GM19463 (cell line): ENCODE measurements at regions not wholly inside any gene's neighbourhood (a gene's known extent, or its start where the extent isn't known, plus 50 kb on each side); places are given as distances from the start of the nearest gene placed in this dataset.
"Not testable (repeated sequence)": the region's sequence is repeated elsewhere in the genome, so short reads cannot be mapped to it uniquely, and the experiment has no call there.

Experiments used
- ATAC-seq: cut with Tn5 transposase; IDR thresholded peaks from one replicate; pipeline ENCODE4 v1.9.1; 2021; ENCODE audit warnings: mild to moderate bottlenecking, moderate library complexity; ENCODE audit not compliant: unreplicated experiment

DNA sequence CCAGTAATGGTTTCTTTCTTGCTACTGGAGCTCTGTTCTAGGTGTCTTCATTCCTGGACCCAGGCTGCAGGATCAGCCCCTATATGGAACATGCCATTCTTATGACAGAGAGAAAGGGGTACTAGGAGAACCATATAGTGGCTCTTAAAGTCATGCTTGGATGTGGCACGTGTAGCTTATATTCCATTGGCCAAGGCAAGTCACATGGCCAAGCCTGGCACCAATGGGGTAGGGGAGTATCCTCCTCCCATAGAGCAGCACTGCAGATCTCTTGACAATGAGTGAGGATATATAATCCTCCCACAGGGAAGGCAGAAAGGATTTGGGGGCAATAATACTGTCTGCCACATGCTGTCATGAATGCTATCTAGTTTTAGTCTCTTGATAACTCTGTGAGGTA, 193.3 kb downstream of the PALM2AKAP2 start:
- no peak for ATAC-seq

DNA sequence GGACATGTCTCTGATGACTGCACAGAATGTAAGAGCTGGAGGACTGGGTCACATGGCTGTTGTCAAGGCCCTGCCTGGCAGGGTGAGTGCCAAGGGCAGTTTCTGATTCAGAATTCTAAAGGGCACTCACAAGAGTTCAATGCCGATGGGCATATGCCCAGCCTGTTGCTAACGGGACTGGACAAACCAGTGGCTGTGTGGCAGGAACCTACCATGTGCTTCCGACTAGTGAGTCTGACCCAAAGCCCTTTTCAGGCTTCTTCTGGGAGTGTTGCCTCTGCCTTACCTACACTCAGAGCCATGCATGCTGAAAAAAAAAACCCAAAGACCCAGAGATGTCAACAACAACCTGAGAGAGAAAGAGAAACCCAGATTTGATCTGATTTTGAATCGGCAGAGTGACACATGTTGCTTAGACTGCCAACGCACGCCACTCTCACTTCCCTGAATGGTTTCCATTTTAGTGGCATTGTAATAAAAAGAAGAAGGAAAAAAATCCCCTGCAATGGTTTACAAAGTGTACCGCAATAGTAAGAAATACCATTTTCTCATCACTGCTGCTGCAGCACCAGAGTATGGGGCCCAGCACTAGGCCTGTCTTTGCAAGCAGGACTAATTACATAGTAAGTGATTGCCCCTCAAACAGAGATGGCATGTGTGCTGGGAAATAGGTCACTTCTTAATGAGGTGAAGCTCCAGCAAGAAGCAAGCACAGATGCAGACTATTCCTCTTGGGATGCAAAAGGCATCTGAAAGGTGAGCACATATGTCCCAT, 194.3 kb downstream of the PALM2AKAP2 start:
- peak; percentile 76 for ATAC-seq

DNA sequence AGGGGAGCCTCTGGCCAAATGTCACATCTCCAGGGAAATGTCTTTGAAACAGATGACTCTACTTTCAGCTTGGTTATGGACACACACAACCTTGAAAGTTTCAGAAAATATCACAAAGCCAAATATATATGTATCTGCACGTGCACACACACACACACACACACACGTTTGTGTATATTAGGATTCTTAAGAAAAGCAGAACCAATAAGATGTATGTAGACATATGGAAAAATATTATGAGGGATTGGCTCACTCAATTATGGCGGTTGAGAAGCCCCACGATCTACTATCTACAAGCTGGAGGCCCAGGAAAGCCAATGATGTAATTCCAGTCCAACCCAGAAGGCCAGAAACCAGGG, 194.9 kb downstream of the PALM2AKAP2 start:
- peak; percentile 4 for ATAC-seq

DNA sequence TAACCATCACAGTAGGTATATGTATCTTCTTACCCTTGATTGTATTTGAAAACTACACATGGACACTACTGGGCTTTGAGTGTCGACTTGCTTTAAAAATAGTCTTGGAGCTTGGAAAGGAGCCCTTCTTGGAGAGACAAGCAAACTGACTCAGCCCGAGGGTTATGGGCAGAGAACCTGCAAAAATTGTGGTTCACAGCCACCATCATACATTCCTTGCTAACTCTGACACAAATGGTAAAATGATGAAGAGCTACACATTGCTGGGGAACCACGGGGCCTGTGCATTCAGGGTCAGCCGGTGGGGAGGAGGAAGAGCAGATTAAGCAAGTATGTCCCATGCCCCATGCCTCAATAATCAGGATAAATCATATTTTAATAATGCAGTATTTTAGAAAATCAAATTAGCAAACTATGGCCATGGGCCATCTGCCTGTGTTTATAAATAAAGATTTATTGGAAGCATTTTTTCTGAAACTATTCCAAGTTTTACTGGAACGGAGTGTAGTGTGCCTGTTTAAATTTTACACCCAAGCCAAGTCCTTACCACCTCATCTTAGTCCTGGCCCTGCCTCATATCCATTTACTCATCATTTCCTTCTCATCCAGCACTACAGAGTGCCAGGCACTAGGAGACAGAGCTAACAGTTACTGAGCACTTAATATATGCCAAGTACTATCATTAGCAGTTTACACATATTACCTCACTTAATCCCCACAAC, 195.7 kb downstream of the PALM2AKAP2 start:
- ATAC-seq = no peak

DNA sequence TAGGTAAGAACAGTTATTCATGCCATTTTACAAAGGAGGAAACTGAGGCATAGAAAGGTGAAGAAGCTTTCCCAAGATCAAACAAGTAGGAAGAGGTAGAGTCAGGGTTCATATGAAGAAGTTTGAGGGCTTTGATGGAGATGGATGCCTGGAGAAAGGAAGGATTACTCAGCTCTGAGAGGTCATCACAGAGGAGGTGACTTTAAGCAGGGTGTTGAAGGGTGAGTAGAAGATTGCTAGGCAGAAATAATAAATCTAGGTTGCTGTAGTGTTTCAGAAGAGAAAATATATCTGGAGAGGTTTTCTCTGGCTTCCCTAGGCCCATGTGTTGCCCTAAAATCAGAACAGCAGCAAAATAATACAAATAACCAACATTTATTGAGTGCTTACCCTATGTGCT, 196.3 kb downstream of the PALM2AKAP2 start:
- ATAC-seq = no peak

DNA sequence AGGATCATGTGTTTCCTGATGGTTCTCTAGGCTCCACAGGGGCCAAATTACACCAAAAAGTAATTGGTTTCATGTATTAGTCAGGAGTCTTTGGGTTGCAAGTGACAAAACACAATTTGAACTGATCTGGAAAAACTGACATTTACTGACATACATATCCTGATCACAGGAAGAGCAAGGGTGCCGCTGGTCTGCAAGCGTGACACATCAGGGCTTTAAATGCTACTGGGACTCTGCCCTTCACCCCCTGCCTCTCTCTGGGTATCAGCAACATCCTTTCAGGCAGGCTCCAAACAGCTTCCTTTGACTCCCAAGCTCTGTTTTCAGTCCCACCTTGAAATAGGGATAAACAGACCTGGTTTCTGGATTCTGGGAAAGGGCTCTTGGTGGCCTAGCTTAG, 197.5 kb downstream of the PALM2AKAP2 start:
- ATAC-seq = no peak

DNA sequence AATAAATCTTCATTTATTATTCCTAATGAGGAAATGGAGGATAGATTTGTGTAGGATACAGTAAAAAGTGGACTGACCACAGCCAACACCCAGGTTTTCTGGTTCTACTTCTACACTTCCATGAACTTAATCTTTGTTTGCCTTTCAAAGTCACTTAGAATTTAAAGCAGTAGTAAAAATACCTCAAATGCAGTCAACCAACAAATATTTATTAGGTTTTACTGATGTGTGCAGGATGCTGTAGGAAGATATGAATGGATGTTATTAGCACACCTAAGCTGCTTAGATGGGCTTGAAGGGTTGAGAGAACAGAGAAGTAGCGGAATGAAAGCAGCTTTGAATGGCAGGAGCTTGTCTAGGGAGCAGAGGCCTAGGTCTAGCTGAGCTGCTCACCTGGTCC, 201.1 kb downstream of the PALM2AKAP2 start:
- ATAC-seq = no peak

DNA sequence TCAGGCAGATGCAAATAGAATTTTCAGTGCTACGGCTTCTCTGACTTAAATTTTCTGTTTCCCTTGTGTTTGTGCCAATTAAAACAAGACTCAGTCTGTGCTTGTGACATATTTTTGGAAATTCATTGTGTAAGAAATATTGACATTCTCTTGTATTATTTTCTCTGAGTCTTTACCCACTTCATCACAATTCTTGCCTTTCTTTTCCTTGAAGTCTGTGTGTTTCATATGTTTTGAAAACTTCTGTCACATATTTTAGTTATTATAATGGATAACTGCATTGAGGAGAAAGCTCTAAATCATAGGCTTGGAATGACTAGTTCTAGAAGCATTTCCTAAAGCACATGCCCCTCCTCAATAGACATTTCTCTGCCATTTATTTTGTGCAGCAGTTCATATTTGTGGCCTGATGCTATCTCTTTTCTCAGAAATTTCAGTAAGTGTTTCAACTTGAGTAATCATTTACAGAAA, 206.6 kb downstream of the PALM2AKAP2 start:
- no peak for ATAC-seq

DNA sequence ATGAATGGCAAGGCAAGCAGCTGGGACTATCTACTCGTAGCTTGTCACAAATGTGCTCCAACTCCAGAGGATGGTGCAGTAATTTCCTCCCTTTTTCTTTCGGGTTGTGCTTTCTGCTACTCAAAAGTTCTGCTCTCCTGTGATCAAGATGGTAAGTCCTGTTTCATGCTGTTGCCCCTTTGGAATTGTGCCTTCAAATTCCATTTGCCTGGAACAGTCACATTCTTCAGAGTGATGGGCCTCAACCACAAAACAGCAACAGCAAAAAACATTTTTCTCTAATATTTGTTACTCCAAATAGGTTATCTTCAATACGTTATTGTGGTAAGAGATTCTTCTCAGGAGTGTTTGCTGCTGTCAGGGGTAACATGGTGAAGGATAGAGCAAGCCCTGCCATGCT, 209.3 kb downstream of the PALM2AKAP2 start:
- no peak for ATAC-seq

DNA sequence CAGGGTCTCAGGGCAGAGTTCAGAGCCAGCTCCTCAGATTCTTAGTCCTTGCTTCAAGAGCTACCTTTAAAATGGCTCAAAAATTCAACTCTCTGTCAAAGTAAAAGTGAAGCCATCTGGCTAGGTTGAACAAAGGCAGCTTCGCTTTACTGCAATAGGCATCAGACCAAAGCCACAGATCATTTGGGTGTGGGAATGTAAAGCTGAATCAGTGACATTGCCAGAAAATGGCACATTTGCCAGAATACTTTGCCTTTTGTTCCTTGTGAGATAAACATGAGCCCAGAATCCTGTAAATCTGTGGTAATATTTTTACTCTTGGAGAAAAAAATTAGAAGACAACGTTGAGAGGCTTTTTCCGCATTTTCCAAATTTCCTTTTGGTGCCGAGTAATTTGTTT, 210.5 kb downstream of the PALM2AKAP2 start:
- no peak for ATAC-seq

DNA sequence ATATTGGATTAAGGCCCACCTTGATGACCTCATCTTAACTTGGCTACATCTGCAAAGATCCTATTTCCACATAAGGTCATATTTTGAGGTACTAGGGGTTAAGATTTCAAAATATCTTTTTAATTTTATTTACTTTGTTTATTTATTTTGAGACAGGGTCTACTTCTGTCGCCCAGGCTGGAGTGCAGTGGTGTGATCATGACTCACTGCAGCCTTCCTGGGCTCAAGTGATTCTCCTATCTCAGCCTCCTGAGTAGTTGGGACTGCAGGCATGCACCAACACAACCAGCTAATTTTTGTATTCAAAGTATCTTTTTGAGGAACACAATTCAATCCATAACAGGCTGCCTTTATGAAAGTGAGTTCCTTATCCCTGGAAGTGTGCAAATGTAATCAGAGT, 212.3 kb downstream of the PALM2AKAP2 start:
- no peak for ATAC-seq

DNA sequence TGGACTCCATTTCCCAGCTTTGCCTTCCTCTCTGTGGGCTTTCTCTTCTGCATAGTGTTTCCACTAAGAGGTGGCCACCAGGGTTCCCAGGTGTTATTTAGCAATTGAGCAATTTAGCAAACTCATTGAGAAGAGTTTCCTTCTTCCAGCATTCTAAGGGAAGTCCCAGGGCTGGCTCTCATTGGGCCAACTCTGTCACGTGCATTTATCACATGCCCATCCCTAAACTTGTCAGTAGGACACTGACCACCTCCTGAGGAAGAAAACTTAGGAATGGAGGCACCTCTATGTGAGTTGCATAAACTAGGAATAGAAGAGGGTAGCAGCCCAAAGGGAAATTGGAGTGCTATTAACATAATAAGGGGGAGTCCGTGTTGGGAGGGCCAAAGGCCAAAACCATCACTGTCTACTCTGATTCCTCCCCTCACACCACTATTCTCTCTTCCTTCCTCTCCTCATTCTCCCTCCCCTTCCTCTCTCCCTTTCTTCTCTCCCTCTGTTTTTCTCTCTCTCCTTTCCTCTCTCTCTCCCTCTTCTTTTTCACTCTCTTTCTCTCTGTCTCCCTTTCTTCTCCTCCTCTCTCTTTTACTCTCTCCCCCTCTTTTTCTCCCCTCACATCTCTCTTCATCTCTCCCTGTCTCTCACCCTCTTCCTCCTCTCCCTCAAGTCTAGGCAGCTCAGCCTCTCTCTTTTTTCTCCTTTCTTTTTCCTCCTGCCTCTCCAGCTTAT, 213.4 kb downstream of the PALM2AKAP2 start:
- ATAC-seq = no peak

DNA sequence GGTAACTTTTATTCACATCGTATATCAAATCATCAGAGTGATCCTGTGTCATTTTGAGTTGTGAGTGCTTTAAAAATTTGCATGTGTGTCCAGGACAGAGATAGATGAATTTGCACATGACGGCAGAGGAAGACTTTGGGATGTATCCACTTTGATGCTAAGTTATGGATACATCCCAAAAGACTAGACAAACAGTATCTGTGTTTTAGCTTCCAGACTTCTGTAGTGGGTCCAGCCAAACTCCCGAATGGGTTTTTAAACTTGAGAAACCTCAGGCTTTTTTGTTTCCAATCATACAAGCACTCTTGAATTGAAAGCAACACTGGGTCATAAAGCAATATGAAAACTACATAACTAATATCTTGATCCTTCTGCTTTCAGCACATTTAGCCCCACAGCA, 213.8 kb downstream of the C9orf152 start:
- no peak for ATAC-seq

DNA sequence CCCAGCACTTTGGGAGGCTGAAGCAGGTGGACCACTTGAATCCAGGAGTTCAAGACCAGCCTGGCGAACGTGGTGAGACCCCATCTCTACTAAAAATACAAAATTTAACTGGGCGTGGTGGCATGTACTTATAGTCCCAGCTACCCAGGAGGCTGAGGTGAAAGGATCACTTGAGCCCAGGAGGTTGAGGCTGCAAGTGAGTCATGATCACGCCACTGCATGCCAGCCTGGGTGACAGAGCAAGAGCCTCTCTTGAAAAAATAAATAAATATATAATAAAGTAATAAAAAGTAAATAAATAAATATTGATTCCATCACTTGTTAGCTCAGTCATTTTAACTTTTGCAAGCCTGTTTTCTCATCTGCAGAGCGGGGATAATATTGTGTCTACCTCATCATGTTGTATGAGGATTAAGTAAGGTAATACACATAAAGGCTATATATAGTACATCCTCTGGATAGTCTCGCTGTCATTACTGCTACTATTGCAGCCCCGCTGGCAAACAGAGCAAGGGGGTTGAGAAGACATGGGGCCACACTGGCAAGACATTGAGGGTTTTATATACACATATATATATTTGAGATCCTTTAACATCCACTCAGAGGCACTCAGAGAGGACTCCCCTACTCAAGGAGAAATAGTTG, 210.9 kb downstream of the C9orf152 start:
- no peak for ATAC-seq

DNA sequence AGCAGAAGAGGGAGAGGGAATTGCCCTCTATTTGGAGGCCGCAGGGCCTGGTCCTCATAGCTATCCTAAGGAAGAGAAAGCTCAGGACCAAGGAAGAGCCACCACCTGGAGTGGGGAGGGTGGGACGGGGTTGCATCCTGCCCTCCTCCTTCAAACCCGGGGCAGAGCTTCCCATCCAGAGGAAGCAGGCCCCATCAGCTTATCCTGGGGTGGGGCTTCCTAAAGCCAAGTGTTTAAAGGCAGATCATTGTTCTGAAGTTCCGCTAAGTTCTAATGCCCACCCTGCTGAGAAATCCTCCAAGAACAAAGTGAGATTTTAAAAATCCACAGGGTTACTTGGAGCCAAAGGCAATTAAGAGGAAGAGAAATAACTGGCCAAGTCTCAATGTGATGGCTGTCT, 210.3 kb downstream of the C9orf152 start:
- no peak for ATAC-seq

DNA sequence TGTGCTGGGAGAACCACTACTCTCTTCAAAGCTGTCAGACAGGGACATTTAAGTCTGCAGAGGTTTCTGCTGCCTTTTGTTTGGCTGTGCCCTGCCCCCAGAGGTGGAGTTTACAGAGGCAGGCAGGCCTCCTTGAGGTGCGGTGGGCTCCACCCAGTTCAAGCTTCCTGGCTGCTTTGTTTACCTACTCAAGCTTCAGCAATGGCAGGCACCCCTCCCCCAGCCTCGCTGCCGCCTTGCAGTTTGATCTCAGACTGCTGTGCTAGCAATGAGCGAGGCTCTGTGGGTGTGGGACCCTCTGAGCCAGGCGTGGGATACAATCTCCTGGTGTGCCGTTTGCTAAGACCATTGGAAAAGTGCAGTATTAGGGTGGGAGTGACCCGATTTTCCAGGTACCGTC, 202.4 kb downstream of the C9orf152 start:
- not testable (repeated sequence) for ATAC-seq

DNA sequence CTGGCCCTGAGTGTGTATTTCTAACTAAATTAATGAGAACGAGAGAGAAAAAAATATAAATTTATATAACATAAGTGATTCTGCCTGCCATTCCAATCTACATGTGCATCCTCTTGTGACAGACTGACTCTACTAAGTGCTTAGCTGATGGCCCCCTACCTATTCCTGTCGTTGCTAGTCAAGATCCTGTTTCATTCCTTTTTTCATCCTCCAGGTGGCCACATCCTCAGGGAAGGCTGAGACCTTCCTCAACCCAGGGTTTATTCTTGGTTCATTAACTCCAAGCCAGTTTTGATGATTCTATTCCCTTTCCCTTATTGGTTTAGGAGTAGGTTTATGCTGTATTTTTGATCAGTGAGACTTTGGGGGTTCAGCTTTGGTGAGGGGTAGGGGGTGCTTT, 201.3 kb downstream of the C9orf152 start:
- ATAC-seq = no peak

DNA sequence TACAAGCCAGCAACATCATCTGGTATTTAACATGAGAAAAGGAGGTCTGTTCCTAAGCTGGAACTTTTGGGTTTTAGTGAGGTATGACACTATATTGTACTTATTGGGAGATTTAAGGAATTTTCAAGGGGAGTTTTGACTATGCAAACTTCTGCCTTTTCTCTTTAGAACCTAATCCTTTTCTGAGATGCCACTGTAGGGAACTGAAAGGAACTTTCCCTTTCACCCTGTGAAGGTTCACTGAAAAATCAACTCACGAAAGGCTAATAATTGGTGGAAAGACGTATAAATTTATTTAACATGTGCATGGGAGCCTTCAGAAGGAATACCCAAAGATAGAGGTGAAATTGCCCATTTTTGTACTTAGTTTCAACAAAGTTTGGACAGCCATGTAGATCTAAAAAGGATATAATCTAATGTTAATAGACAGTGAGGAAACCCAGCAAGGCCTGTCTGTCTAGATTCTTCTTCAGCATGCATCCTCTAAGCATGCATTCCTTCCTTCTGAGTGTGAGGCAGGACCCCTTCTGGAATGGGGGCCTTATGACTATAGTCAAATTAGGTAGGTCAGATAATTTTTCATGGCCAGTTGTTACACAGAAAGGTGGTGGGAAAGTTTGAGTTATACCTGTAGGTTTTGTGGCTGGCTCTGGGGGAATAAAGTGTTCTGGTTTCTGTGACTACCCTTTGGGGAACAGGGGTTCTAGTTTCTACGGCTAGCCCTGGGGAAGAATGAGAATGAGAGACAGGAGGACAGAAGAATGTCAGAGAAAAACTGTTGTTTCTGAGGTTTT, 200.3 kb downstream of the C9orf152 start:
- ATAC-seq = peak; percentile 86

DNA sequence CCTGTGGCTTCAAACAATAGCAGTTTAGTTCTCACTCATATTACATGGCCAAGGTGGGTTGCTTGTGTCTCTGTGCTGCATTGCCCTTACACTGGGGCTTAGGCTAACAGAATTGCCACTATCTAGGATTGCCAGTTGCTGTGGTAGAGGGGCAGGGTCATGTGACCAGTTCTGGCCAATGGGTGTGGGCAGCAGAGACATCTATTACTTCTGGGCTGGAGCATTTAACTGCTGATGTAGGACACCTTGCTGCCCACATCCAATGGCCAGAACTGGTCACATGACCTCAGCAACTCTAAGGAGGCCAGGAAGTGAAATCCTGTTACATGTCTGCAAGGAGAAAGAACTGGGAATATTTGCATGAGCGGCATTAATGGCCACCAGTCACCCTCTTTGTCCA, 199.3 kb downstream of the C9orf152 start:
- no peak for ATAC-seq

DNA sequence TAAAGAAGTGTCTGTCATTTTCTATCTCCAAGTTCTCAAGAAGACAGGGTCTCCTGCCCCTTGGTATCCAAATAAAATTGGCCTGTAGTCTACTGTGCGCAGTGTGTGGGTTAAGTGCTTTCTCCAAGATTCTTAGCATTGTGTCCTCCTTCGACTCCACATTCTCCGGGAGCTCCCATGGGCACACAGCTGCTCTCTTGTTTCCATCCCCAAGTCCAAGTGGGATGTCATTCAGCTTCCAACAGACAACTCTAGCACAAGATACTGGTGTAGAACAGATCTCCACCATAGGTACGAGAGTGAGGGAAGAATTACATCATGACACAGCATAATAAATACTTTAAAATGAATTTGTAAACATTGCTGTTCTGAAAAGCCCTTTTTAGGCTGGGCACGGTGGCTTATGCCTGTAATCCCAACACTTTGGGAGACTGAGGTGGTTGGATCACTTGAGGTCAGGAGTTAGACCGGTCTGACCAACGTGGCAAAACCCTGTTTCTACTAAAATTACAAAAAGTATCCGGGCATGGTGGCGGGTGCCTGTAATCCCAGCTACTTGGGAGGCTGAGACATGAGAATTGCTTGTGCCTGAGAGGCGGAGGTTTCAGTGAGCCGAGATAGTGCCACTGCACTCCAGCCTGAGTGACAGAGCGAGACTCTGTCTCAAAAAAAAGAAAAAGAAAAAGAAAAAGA, 196.2 kb downstream of the C9orf152 start:
- no peak for ATAC-seq
